SK-N-SH (cell line): ENCODE measurements at regions not wholly inside any gene's neighbourhood (a gene's known extent, or its start where the extent isn't known, plus 50 kb on each side); places are given as distances from the start of the nearest gene placed in this dataset.

ENCODE experiments used
- EP300 ChIP-seq, 2 experiments: IDR thresholded peaks; 2 replicates each; pipeline versions ENCODE4 v1.4.0 to v1.6.1; 2012; ENCODE audit warnings: borderline replicate concordance in 1 of 2, low read depth in 1 of 2, low read length in 1 of 2
- EZH2phosphoT487 ChIP-seq: fragments of 200-600 bp; sonication (generic); IDR thresholded peaks from 2 replicates; pipeline ENCODE4 v1.6.1; 2017; ENCODE audit warnings: low read depth, mixed run types, mild to moderate bottlenecking, antibody characterized with exemption, moderate library complexity, borderline replicate concordance
- GABPA ChIP-seq: IDR thresholded peaks from 2 replicates; pipeline ENCODE4 v1.4.0; 2012; ENCODE audit warnings: low read depth, mild to moderate bottlenecking
- JUND ChIP-seq: IDR thresholded peaks from 2 replicates; pipeline ENCODE4 v1.4.0; 2012
- MXI1 ChIP-seq: IDR thresholded peaks from 2 replicates; pipeline ENCODE4 v1.6.1; 2012; ENCODE audit warnings: mild to moderate bottlenecking, low read depth, low read length, improper control_type of control experiment
- POLR2AphosphoS5 ChIP-seq: IDR thresholded peaks from 2 replicates; pipeline ENCODE4 v1.6.1; 2012; ENCODE audit warnings: low read depth, low read length
- RCOR1 ChIP-seq: fragments of 150-350 bp; IDR thresholded peaks from 2 replicates; pipeline ENCODE4 v1.6.1; 2017; ENCODE audit warnings: antibody characterized with exemption, low read length
- RXRA ChIP-seq: IDR thresholded peaks from 2 replicates; pipeline ENCODE4 v1.4.0; 2012; ENCODE audit warnings: low read depth, mild to moderate bottlenecking, borderline replicate concordance
- TAF1 ChIP-seq: IDR thresholded peaks from 2 replicates; pipeline ENCODE4 v1.6.1; 2012; ENCODE audit warnings: low read depth, mild to moderate bottlenecking, low read length, moderate library complexity, borderline replicate concordance
- TCF12 ChIP-seq: IDR thresholded peaks from 2 replicates; pipeline ENCODE4 v1.4.0; 2012
- TF ChIP-seq, protein P1 (sequence below): fragments of 200-600 bp; sonication (generic); IDR thresholded peaks from 2 replicates; pipeline ENCODE4 v1.6.1; 2017; ENCODE audit warnings: antibody characterized with exemption, mild to moderate bottlenecking, moderate library complexity
- TF ChIP-seq, protein P2 (sequence below): IDR thresholded peaks from 2 replicates; pipeline ENCODE4 v1.4.0; 2012; ENCODE audit warnings: low read depth, borderline replicate concordance
- TF ChIP-seq, protein P3 (sequence below): fragments of 150-350 bp; IDR thresholded peaks from 2 replicates; pipeline ENCODE4 v1.6.1; 2017; ENCODE audit warnings: antibody characterized with exemption, low read length, low read depth, borderline replicate concordance

DNA sequence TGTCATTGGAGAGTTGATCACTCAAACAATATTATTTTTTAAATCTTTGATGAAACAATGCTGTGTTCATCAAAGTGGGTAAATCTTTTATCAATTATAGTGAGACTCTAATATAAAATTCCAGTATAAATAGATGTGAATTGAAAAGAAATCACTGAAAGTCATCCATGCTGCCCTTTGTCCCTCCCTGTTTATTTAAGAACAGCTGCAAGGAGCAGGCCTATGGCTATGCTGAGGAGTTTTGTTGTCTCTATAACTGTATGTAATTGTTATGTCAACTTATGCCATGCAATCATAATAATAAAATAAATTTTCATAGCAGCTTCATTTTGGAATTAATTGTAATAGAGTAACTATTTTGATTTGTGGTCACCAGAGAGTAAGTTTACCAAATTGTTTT, 1272.4 kb upstream of the ADGRL4 start:
- TF ChIP-seq GABPA = no peak
- no peak for TF ChIP-seq EZH2phosphoT487
- no peak for TF ChIP-seq POLR2AphosphoS5
- no peak for TF ChIP-seq EP300 (IDR thresholded peaks at IDR 0.05; ENCODE audit: borderline replicate concordance in 1 of 2, low read depth in 1 of 2, low read length in 1 of 2)
- no peak for TF ChIP-seq MXI1
- TF ChIP-seq, protein P1, sequence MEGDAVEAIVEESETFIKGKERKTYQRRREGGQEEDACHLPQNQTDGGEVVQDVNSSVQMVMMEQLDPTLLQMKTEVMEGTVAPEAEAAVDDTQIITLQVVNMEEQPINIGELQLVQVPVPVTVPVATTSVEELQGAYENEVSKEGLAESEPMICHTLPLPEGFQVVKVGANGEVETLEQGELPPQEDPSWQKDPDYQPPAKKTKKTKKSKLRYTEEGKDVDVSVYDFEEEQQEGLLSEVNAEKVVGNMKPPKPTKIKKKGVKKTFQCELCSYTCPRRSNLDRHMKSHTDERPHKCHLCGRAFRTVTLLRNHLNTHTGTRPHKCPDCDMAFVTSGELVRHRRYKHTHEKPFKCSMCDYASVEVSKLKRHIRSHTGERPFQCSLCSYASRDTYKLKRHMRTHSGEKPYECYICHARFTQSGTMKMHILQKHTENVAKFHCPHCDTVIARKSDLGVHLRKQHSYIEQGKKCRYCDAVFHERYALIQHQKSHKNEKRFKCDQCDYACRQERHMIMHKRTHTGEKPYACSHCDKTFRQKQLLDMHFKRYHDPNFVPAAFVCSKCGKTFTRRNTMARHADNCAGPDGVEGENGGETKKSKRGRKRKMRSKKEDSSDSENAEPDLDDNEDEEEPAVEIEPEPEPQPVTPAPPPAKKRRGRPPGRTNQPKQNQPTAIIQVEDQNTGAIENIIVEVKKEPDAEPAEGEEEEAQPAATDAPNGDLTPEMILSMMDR = no peak
- TF ChIP-seq, protein P2, sequence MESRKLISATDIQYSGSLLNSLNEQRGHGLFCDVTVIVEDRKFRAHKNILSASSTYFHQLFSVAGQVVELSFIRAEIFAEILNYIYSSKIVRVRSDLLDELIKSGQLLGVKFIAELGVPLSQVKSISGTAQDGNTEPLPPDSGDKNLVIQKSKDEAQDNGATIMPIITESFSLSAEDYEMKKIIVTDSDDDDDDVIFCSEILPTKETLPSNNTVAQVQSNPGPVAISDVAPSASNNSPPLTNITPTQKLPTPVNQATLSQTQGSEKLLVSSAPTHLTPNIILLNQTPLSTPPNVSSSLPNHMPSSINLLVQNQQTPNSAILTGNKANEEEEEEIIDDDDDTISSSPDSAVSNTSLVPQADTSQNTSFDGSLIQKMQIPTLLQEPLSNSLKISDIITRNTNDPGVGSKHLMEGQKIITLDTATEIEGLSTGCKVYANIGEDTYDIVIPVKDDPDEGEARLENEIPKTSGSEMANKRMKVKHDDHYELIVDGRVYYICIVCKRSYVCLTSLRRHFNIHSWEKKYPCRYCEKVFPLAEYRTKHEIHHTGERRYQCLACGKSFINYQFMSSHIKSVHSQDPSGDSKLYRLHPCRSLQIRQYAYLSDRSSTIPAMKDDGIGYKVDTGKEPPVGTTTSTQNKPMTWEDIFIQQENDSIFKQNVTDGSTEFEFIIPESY = no peak
- no peak for TF ChIP-seq TAF1
- TF ChIP-seq RXRA = no peak
- no peak for TF ChIP-seq JUND
- no peak for TF ChIP-seq TCF12
- TF ChIP-seq, protein P3, sequence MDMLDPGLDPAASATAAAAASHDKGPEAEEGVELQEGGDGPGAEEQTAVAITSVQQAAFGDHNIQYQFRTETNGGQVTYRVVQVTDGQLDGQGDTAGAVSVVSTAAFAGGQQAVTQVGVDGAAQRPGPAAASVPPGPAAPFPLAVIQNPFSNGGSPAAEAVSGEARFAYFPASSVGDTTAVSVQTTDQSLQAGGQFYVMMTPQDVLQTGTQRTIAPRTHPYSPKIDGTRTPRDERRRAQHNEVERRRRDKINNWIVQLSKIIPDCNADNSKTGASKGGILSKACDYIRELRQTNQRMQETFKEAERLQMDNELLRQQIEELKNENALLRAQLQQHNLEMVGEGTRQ = no peak
- no peak for TF ChIP-seq RCOR1
